DND-41 (cell line): ENCODE measurements at regions not wholly inside any gene's neighbourhood (a gene's known extent, or its start where the extent isn't known, plus 50 kb on each side); places are given as distances from the start of the nearest gene placed in this dataset.

Experiments
- EZH2 ChIP-seq: IDR thresholded peaks from 3 replicates; pipeline ENCODE4 v1.6.1; 2012; ENCODE audit warnings: borderline replicate concordance, low read depth, mild to moderate bottlenecking, moderate library complexity, low read length, inconsistent platforms; ENCODE audit not compliant: severe bottlenecking
- TF ChIP-seq, protein P1 (sequence below): IDR thresholded peaks from 2 replicates; pipeline ENCODE4 v1.5.1; 2012; ENCODE audit warnings: borderline replicate concordance, low read length, moderate library complexity, mild to moderate bottlenecking; ENCODE audit not compliant: poor library complexity, severe bottlenecking; ENCODE audit errors: extremely low read depth

DNA sequence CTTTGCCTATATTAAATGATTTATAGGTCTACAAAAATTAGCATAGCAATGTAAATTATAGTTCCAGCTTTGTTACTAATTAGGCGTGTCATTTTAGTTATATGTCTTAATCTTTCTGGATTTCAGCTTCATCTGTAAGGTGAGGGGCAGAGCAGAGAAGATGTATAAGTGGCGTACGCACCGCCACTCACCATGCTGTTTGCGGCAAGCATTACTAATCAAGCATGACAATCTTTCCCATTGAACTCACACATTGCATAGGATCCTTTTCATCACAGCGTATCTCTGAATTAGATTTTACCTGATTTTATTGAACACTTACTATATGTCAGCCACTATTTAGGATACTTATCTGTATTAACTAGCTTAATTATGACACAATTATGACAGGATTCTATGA lies 183.6 kb upstream of the DLGAP1 start:
- no peak for TF ChIP-seq EZH2
- TF ChIP-seq, protein P1, sequence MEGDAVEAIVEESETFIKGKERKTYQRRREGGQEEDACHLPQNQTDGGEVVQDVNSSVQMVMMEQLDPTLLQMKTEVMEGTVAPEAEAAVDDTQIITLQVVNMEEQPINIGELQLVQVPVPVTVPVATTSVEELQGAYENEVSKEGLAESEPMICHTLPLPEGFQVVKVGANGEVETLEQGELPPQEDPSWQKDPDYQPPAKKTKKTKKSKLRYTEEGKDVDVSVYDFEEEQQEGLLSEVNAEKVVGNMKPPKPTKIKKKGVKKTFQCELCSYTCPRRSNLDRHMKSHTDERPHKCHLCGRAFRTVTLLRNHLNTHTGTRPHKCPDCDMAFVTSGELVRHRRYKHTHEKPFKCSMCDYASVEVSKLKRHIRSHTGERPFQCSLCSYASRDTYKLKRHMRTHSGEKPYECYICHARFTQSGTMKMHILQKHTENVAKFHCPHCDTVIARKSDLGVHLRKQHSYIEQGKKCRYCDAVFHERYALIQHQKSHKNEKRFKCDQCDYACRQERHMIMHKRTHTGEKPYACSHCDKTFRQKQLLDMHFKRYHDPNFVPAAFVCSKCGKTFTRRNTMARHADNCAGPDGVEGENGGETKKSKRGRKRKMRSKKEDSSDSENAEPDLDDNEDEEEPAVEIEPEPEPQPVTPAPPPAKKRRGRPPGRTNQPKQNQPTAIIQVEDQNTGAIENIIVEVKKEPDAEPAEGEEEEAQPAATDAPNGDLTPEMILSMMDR, result no peak
